Esophagus squamous epithelium (tissue), 4 donors: ENCODE measurements at regions not wholly inside any gene's neighbourhood (a gene's known extent, or its start where the extent isn't known, plus 50 kb on each side); places are given as distances from the start of the nearest gene placed in this dataset.

ENCODE experiments used
- CTCF ChIP-seq, 6 experiments: fragments of 450-650 bp in 4 of 6; fragments of 200-600 bp in 2 of 6; sonication (generic) in 2 of 6; IDR thresholded peaks; one replicate each; pipeline ENCODE4 v1.5.1; 2016 to 2019; ENCODE audit warnings: antibody characterized with exemption in 6 of 6, mild to moderate bottlenecking in 4 of 6, moderate library complexity in 4 of 6
- POLR2A ChIP-seq, 4 donors: fragments of 450-650 bp; IDR thresholded peaks; one replicate each; pipeline ENCODE4 v1.6.1; 2017; ENCODE audit warnings: antibody characterized with exemption in 4 of 4, mild to moderate bottlenecking in 4 of 4, moderate library complexity in 3 of 4

GRCh38 chr5:164637931-164638521 lies 1132.6 kb downstream of the MAT2B start:
- TF ChIP-seq CTCF (IDR thresholded peaks at IDR 0.05) (no peak), POLR2A (IDR thresholded peaks at IDR 0.05) (no peak)
